GM21367 (cell line): ENCODE measurements at regions not wholly inside any gene's neighbourhood (a gene's known extent, or its start where the extent isn't known, plus 50 kb on each side); places are given as distances from the start of the nearest gene placed in this dataset.
"Not testable (repeated sequence)": the region's sequence is repeated elsewhere in the genome, so short reads cannot be mapped to it uniquely, and the experiment has no call there.

Experiments used
- ATAC-seq: cut with Tn5 transposase; IDR thresholded peaks from one replicate; pipeline ENCODE4 v1.9.1; 2021; ENCODE audit not compliant: unreplicated experiment

DNA sequence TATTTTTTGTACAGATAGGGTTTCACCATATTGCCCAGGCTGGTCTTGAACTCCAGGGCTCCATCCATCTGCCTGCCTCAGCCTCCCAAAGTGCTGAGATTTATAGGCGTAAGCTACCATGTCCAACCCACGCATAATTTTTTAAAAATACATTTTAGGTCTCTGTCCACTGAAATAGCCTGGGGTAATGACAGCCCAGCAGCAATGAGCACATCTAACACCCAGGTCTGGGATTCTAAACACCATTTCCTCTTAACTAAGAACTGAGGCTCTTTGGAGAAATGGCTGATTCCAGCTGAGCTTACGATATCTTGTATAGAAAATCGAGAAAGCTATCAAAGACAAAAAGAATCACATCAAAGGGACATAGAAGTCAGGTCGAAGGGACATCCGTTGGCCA lies 245.3 kb downstream of the PARN start:
- ATAC-seq, result no peak

GRCh38 chr16:14383844-14384243 lies 246.2 kb downstream of the PARN start:
- not testable (repeated sequence) for ATAC-seq

DNA sequence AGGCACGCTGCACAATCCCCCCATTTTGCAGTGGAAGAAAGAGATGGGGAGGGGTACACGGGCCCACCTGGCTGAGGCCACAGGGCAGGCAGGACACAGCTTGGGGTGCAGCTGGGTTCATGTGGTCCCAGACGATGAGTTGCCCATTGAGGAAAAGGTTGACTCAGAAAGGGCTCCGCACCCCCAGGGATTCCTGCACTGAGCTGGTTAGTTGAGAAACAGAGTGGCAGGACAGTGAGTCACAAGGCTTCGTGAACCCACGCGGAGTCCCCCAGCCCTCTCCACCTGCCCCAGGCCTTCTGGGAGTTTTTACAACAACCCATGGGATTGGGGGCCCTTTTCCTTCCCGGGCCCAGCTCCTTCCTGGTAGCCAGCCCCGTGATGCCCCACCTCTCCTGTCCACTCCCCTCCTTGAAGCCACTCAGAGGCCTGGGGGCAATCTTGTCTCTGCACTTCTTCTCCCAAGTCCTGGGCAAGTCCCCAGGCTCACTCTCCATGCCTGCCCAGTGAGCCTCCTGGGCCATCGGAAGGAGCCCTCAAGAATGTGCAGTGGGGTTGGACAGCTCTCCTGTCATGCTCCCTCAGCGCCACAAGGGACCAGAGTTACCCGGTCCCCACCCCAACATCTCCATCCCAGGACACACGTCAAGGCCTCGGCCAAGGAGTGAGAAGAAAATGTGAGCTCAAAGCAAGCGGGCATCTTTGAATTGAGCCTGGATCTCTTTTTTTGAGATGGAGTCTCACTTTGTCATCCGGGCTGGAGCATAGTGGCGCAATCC lies 251.2 kb downstream of the PARN start:
- no peak for ATAC-seq

- ATAC-seq, result no peak
These were observed 251.9 kb downstream of the PARN start for GRCh38 chr16:14378131-14378551.

- no peak for ATAC-seq
These were observed 252.7 kb downstream of the PARN start for GRCh38 chr16:14377326-14377725.

GRCh38 chr16:14375132-14375491 lies 254.9 kb downstream of the PARN start:
- no peak for ATAC-seq

- ATAC-seq, result no peak
These were observed 255.5 kb downstream of the PARN start for GRCh38 chr16:14374451-14375131.

DNA sequence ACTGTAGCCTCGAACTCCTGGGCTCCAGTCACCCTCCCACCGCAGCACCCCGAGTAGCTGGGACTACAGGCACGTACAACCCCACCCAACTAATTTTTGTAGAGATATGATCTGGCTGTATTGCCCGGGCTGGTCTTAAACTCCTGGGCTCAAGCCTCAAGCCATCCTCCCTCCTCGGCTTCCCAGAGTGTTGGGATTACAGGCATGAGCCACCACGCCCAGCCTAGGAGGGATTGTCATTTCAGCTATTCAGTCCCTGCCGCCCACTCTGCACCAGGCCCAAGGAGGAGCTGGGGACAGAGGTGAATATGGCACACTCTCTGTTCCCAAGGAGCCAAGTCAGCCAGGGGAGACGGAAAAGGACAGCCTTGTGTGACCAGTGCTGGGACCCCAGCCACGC lies 256.2 kb downstream of the PARN start:
- ATAC-seq, result no peak

GRCh38 chr16:14373406-14373805 lies 256.7 kb downstream of the PARN start:
- no peak for ATAC-seq

DNA sequence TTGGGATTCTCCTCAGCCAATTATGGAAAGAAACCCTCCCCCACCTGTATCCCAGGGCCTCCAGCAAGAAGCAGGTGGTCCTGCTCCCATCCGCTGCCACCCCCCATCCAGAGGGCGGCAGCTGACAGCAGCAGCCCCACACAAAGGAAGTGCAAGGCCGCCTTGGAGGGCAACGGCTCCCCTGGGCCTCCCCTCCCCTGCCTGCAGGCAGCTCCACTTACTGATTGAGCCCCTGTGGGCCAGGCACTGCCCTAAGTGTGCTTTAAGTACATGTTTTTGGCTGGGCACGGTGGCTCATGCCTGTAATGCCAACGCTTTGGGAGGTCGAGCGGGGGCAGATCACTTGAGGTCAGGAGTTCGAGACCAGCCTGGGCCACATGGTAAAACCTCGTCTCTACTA lies 257.6 kb downstream of the PARN start:
- ATAC-seq, result no peak

- ATAC-seq, result no peak
These were observed 258.2 kb downstream of the PARN start for GRCh38 chr16:14371778-14372431.

DNA sequence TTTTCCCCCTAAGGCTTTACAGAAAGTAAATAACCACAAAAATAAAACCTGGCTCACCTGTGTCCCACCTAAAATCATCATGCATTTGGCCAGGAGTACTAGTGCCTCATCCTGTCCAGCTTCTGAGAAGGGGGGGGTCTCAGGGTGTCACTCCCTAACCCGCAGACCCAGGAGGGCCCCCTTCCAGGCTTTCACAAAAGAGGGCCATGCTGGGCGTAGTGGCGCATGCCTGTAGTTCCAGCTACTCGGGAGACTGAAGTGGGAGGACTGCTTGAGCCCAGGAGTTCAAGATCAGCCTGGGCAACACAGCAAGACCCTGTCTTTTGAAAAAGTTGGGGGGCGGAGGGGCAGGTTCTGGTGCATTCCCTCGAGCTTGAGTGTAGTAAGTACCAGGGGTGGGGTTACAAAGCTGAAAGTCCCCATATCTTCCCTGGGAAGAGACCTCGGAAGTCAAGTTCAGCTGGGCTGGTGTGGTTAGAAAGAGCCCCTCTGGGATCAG lies 259.3 kb downstream of the PARN start:
- no peak for ATAC-seq

DNA sequence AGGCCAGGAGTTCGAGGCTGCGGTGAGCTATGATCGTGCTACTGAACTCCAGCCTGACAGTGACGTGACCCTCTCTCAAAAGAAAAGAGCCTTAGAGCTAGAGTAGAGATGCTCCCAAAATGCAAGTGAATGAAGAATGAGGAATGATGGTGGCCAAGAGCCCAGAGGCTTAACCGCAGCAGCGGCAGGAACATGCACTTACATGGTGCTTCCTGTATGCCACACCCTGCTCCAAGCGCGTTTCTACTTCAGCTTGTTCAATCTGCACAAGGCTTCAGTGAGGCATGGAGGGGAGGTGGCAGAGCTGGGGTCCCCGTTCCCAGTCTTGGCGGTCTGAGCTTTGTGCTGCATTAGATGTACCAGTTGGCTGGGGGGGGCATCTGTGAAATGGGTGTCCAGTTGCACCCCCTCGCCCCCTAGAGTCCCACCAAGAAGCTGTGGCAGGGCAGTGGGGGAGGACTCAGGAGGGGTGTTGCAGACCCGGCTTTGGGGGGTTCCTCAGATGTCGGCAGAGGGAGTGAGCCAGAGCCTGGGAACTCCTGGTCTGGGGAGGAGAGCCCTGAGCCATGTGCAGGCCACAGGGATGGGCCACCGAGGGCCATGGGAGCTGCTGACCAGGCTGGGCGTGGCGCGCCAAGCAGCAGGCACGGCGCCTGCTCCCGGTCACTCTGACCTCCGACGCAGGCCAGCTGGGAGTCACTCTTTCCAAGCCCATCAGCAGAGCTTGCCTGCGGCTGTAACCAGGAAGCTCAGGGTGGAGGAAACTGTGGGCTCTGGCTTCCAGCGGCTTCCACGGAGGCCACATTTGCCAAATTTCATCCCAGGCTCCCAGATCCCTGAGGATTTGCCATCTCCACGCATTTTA lies 260.1 kb downstream of the PARN start:
- ATAC-seq, result no peak

- no peak for ATAC-seq
These were observed 261.7 kb downstream of the PARN start for GRCh38 chr16:14368399-14368798.

DNA sequence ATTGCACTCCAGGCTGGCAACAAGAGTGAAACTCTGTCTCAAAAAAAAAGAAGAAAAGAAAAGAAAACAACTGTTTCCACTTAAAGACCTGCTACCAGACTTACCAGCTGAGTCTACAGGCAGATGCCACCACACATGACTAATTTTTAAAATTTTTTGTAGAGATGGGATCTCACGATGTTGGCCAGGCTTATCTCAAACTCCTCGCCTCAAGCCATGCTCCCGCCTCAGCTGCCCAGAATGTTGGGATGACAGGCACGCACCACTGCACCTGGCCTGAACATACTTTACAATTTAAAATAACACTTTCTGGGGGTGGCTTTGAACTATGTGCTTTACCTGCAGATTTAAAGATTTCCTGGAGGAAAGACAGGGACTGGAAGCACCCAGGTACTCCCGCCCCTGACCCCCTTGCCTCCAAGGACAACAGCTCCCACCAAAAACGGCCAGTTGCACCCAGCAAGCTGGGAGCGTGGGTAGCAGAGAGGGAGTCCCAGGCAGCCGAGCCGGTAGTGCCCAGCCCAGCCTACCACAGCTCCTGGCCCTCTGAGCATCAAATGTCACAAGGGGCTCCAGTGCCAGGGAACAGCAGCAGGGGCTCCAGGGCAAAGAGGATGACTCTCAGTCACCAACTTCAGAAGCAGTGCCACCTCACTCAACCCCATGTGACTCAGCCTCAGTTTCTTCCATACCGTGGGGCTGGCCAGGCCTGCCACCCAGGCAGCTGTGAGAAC lies 262.9 kb downstream of the PARN start:
- no peak for ATAC-seq

DNA sequence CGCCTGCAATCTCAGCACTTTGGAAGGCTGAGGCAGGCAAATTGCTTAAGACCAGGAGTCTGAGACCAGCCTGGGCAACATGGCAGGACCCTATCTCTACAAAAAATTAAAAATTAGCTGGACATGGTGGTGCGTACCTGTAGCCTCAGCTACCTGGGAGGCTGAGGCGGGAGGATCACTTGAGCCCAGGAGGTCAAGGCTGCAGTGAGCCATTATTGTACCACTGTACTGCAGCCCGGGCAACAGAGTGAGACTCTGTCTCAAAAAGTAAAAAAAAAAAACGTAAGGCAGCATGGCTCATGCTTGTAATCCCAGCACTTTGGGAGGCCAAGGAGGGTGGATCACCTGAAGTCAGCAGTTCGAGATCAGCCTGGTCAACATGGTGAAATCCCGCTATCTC lies 263.6 kb downstream of the PARN start:
- ATAC-seq, result no peak

GRCh38 chr16:14365200-14365851 lies 264.7 kb downstream of the PARN start:
- no peak for ATAC-seq

DNA sequence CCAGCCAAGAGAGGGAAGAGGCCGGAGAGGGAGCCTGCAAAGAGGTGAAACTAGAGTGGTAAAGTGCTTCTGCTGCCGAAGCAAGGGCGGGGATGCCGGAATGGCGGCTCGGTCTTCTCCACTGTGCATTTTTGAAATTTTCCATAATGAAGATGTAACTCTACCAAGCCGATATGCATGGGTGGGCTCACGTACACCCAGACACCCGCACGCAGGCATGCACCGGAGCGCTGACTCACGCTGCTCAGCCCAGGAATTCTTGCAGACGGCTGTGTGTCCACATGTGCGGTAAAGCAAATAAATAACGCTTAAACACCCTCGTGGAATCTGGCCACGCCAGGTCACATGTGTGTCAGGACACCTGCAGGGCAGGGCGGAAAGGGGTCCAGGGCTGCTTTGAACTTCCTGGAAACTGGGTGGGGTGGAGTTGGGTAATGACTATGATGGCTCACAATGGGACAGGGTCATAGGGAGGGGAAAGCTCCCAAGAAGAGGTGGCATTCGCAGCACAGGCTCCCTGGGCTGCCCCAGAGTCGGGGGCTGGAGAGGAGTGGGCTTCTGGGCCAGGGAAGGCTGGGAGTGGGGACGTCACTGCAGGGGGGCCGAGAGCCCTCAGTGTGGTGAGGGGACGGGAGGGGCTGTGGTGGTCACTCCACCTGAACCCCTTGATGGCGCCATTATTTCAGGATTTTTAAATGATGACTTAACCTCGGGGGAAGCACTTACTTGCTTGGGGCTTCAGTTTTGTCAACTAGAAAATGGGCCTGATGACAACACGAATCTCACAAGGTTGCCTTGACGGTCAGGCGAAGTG lies 265.5 kb downstream of the PARN start:
- ATAC-seq, result no peak

DNA sequence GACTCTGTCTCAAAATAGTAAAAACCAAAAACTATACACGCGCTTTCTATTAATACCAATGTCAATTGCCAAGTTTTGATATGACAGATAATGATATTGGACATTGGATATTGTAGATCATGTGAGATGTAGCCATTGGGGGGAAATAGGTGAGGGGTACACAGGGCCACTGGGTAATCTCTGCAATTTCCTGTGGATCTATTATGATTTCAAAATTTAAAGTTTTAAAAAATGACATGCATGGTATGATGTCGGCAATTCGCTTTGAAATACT lies 266.0 kb downstream of the PARN start:
- ATAC-seq, result no peak
